GM13976 (cell line): ENCODE measurements at regions not wholly inside any gene's neighbourhood (a gene's known extent, or its start where the extent isn't known, plus 50 kb on each side); places are given as distances from the start of the nearest gene placed in this dataset.

Experiments used
- DNase-seq: peaks from one replicate; pipeline ENCODE4 v3.0.0; 2012; ENCODE audit warnings: low spot score
- in situ Hi-C: fragments of 300-500 bp; cut with MboI; formaldehyde crosslinking; loops from one replicate; pipeline ENCODE4 v1.12.0; 2022; ENCODE audit warnings: low sequenced_read_pairs, mixed read lengths, inconsistent platforms; ENCODE audit not compliant: unreplicated experiment
- TF ChIP-seq, protein P1 (sequence below): IDR thresholded peaks from 2 replicates; pipeline ENCODE4 v1.5.1; 2012; ENCODE audit warnings: borderline replicate concordance, mild to moderate bottlenecking; ENCODE audit not compliant: insufficient read depth; ENCODE audit errors: extremely low read depth, missing control alignments, control extremely low read depth

DNA sequence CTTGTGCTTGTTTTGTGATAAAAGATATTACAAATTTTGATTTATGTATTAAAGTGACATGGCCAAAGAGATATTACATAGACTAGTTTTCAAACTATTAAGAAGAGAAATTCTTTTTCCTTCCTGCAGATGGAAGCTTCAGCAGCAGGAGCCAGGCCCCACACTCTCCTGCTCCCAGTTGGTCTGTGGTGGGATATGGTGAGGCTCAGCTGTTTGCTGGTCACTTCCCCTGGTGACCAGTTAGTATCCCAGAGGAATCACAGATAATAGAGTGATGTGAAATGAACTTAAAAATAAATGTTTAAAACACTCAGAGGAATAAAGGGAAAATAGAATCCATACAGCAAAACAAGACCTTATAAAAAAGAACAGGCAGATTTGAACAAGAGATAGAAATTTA is 154.7 kb downstream of the KTN1 start:
- no peak for DNase-seq
- in situ Hi-C loops: no loop called here
- TF ChIP-seq, protein P1, sequence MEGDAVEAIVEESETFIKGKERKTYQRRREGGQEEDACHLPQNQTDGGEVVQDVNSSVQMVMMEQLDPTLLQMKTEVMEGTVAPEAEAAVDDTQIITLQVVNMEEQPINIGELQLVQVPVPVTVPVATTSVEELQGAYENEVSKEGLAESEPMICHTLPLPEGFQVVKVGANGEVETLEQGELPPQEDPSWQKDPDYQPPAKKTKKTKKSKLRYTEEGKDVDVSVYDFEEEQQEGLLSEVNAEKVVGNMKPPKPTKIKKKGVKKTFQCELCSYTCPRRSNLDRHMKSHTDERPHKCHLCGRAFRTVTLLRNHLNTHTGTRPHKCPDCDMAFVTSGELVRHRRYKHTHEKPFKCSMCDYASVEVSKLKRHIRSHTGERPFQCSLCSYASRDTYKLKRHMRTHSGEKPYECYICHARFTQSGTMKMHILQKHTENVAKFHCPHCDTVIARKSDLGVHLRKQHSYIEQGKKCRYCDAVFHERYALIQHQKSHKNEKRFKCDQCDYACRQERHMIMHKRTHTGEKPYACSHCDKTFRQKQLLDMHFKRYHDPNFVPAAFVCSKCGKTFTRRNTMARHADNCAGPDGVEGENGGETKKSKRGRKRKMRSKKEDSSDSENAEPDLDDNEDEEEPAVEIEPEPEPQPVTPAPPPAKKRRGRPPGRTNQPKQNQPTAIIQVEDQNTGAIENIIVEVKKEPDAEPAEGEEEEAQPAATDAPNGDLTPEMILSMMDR: no peak

DNA sequence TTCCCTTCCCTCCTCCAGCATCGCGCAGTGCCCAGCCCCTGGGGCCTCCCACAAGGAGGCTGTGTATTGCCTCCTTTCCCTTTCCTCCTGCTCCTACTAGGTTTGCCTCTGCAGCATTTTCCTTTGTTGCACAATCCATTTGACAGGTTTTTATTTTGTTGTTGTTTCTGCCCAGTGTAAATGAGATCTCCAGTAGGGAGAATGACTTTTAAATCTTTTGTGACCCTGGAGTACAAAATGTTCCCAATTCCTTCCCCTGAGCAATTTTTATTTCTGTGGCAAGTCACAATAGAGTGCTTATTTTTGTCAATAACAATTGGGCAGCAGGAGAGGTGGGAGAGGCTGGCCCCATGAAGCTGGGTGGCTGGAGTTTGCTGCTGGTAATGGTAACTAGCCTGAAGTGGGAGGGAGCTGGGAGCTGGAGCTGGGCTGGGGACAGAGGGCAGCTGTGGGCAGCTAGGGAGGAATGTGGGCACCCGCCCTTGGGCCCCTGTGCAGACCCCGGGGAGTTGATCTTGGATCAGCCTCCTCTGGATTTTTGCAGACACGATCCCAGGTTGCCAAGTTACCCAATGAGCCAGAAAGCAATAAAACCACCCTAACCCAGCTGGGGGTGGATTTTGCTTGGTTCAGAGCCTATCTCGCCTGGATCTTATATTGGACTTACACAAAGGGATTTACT is 160.1 kb downstream of the KTN1 start:
- in situ Hi-C loops: no loop called here
- TF ChIP-seq, protein P1: no peak
- DNase-seq: no peak

DNA sequence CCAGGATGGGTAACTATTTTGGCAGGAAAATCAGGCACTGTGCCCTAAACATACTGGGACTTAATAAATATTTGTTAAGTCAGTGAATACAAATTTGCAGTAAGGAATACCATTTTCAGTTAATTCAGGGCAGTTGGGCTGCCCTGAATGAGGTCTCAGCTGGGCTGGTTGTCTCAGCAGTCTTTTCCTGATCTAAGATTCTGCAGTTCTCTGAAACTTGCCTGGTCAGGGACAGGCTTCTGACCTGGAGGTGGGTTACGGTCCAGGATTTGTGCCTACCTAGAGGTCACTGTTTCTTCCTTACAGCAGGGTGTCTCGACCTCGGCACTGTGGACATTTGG is 160.6 kb downstream of the KTN1 start:
- TF ChIP-seq, protein P1: no peak
- no peak for DNase-seq
- in situ Hi-C loops: no loop called here

DNA sequence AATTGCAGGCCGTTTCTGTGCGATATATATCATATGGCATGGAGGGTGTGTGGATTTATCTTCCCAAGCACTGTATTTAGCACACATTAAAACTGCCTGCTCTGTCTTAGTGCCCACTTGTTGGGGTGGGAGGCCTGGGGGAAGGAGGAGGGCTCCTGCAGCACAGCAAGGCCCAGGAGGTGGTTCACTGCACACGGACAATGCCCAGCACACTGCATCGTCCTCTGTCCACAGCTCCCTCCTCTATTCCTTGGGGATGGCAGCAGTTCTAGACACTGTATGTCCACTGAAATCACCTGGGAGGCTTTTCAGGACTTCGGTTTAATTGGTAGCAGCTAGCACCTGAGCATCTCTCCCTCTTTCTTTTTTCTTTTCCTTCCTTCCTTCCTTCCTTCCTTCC is 161.2 kb downstream of the KTN1 start:
- no peak for DNase-seq
- TF ChIP-seq, protein P1: no peak
- in situ Hi-C loops: no loop called here

DNA sequence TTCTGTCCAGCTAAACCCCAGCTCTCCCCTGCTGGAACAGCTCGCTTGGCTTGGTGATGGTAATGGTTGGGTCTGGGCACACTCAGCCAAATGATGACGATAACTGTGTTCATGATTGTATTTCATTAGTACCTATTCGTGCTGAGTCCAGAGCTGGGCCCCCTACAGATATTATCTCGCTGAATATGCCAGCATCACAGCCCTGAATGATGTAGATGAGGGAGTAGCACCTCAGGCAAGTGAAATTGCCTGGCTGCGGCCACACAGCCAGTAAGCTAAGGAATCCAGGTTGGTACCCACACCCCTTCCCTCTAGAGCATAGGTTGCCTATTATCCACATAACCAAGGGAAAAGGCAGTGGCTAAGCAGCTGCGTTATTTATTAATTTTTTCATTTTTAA is 163.5 kb downstream of the KTN1 start:
- DNase-seq: no peak
- TF ChIP-seq, protein P1: no peak
- in situ Hi-C loops: no loop called here

DNA sequence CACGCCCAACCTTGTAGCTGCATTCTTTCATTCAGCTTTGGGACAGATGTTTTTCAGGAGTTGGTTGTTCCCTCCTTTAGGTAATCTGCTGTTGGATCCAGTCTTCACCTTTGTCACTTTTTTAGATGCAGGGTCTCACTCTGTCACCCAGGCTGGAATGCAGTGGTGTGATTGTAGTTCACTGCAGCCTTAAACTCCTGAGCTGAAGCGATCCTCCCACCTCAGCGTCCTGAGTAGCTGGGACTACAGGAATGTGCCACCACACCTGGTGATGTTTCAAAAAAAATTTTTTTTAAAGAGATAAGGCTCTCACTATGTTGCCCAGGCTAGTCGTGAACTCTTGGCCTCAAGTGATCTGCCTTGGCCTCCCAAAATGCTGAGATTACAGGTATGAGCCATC is 164.3 kb downstream of the KTN1 start:
- in situ Hi-C loops: no loop called here
- TF ChIP-seq, protein P1: no peak
- no peak for DNase-seq
